GM12891 (cell line): ENCODE measurements at regions not wholly inside any gene's neighbourhood (a gene's known extent, or its start where the extent isn't known, plus 50 kb on each side); places are given as distances from the start of the nearest gene placed in this dataset.

Experiments
- DNase-seq: peaks from one replicate; pipeline ENCODE4 v3.0.0; 2011; ENCODE audit warnings: low spot score; ENCODE audit not compliant: insufficient read length
- FAIRE-seq: peaks from 2 replicates; lab custom pipeline; 2011; peaks lifted over from hg19 to GRCh38; lab: Jason Lieb, UNC
- PAX5 ChIP-seq: IDR thresholded peaks from 2 replicates; pipeline ENCODE4 v1.6.1; 2011; ENCODE audit warnings: low read length, moderate library complexity, mild to moderate bottlenecking; ENCODE audit not compliant: insufficient read depth, severe bottlenecking
- POLR2A ChIP-seq: IDR thresholded peaks from 2 replicates; pipeline ENCODE4 v1.6.1; 2011; ENCODE audit warnings: low read depth, low read length, control low read depth
- POLR2AphosphoS5 ChIP-seq: IDR thresholded peaks from 2 replicates; pipeline ENCODE4 v1.6.1; 2011; ENCODE audit warnings: low read depth, low read length, control low read depth
- POU2F2 ChIP-seq: IDR thresholded peaks from 2 replicates; pipeline ENCODE4 v1.6.1; 2011; ENCODE audit warnings: low read depth, mild to moderate bottlenecking, control low read depth, low read length, moderate library complexity
- SPI1 ChIP-seq: IDR thresholded peaks from 2 replicates; pipeline ENCODE4 v1.6.1; 2011; ENCODE audit warnings: low read depth, low read length, control low read depth
- TAF1 ChIP-seq: IDR thresholded peaks from 2 replicates; pipeline ENCODE4 v1.6.1; 2011; ENCODE audit warnings: low read depth, low read length, control low read depth

- no peak for DNase-seq
- no peak for FAIRE-seq
- TF ChIP-seq PAX5 = no peak
- no peak for TF ChIP-seq POLR2A
- no peak for TF ChIP-seq SPI1
- TF ChIP-seq POU2F2 = no peak
- TF ChIP-seq POLR2AphosphoS5 = no peak
- TF ChIP-seq TAF1 = no peak
Observed at GRCh38 chr20:17795003-17795402, 95.2 kb downstream of the BANF2 start.

- TF ChIP-seq SPI1 = no peak
- no peak for TF ChIP-seq POLR2A
- no peak for TF ChIP-seq POLR2AphosphoS5
- no peak for TF ChIP-seq PAX5
- TF ChIP-seq TAF1 = no peak
- no peak for TF ChIP-seq POU2F2
- no peak for FAIRE-seq
- DNase-seq = no peak
Observed at GRCh38 chr20:17794400-17794799, 94.6 kb downstream of the BANF2 start.

GRCh38 chr20:17793986-17794385 lies 94.2 kb downstream of the BANF2 start:
- DNase-seq (no peak), FAIRE-seq (no peak)
- TF ChIP-seq TAF1 (no peak), POLR2AphosphoS5 (no peak), SPI1 (no peak), PAX5 (no peak), POLR2A (no peak), POU2F2 (no peak)

- no peak for TF ChIP-seq TAF1
- DNase-seq (no peak), FAIRE-seq (no peak)
Observed at GRCh38 chr20:17790296-17790695, 90.5 kb downstream of the BANF2 start.

- TF ChIP-seq TAF1 (no peak), POLR2A (no peak), SPI1 (no peak), PAX5 (no peak), POU2F2 (no peak), POLR2AphosphoS5 (no peak)
- FAIRE-seq (no peak), DNase-seq (no peak)
Observed at GRCh38 chr20:17787816-17788215, 88.0 kb downstream of the BANF2 start.

- TF ChIP-seq POLR2A = no peak
- TF ChIP-seq POLR2AphosphoS5 = no peak
- no peak for TF ChIP-seq PAX5
- TF ChIP-seq TAF1 = no peak
- TF ChIP-seq POU2F2 = no peak
- TF ChIP-seq SPI1 = no peak
- FAIRE-seq = no peak
- no peak for DNase-seq
Observed at GRCh38 chr20:17786221-17786718, 86.5 kb downstream of the BANF2 start.
